B cell (primary cell): ENCODE measurements at regions not wholly inside any gene's neighbourhood (a gene's known extent, or its start where the extent isn't known, plus 50 kb on each side); places are given as distances from the start of the nearest gene placed in this dataset.

Source experiments
- EZH2 ChIP-seq: IDR thresholded peaks from 2 replicates; pipeline ENCODE4 v1.6.1; 2012; ENCODE audit warnings: borderline replicate concordance, low read depth, mild to moderate bottlenecking, moderate library complexity, low read length; ENCODE audit not compliant: insufficient read depth, poor library complexity, severe bottlenecking
- TF ChIP-seq, protein P1 (sequence below): fragments of 200-600 bp; IDR thresholded peaks from one replicate; pipeline ENCODE4 v1.8.0; 2022; ENCODE audit warnings: antibody characterized with exemption, mild to moderate bottlenecking

- TF ChIP-seq, protein P1, sequence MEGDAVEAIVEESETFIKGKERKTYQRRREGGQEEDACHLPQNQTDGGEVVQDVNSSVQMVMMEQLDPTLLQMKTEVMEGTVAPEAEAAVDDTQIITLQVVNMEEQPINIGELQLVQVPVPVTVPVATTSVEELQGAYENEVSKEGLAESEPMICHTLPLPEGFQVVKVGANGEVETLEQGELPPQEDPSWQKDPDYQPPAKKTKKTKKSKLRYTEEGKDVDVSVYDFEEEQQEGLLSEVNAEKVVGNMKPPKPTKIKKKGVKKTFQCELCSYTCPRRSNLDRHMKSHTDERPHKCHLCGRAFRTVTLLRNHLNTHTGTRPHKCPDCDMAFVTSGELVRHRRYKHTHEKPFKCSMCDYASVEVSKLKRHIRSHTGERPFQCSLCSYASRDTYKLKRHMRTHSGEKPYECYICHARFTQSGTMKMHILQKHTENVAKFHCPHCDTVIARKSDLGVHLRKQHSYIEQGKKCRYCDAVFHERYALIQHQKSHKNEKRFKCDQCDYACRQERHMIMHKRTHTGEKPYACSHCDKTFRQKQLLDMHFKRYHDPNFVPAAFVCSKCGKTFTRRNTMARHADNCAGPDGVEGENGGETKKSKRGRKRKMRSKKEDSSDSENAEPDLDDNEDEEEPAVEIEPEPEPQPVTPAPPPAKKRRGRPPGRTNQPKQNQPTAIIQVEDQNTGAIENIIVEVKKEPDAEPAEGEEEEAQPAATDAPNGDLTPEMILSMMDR, result no peak
- no peak for TF ChIP-seq EZH2
Observed at GRCh38 chr12:78431931-78432330, 432.6 kb upstream of the SYT1 start.
